IMR-90 (cell line): ENCODE measurements at regions not wholly inside any gene's neighbourhood (a gene's known extent, or its start where the extent isn't known, plus 50 kb on each side); places are given as distances from the start of the nearest gene placed in this dataset.

ENCODE experiments used
- ATAC-seq: fragments of 200-7000 bp; cut with Tn5 transposase; 2 replicates; pipeline ENCODE4 v1.9.1; 2020; ENCODE audit warnings: low read depth, mild to moderate bottlenecking, moderate library complexity
- BruUV-seq: library from RNA; stranded (reverse); fragments of 400-500 nt; replicated peaks from 2 replicates; lab custom pipeline; 2021; lab: Mats Ljungman, UMichigan
- CTCF ChIA-PET: fragments of 300-600 bp; formaldehyde crosslinking; extraction: SDS; loops from one replicate; lab custom pipeline; 2021; ENCODE audit warnings: antibody characterized with exemption; lab: Yijun Ruan, JAX
- POLR2A ChIA-PET: fragments of 300-600 bp; sonication (Branson Sonifier 250); formaldehyde crosslinking; loops from one replicate; lab custom pipeline; 2022; ENCODE audit warnings: antibody characterized with exemption; ENCODE audit not compliant: unreplicated experiment; lab: Charles Lee
- DNase-seq: peaks from one replicate; pipeline ENCODE4 v3.0.0; 2013
- H2AFZ ChIP-seq: replicated peaks from 2 replicates; pipeline ENCODE3; 2013; ENCODE audit warnings: low read length, mild to moderate bottlenecking; ENCODE audit not compliant: poor library complexity
- H2AK5ac ChIP-seq: 2 replicates; pipeline ENCODE4 v1.6.1; 2013; ENCODE audit warnings: low read depth, low read length, inconsistent platforms
- H2AK9ac ChIP-seq: replicated peaks from 2 replicates; pipeline ENCODE3; 2013; ENCODE audit warnings: mild to moderate bottlenecking, low read depth, low read length, moderate library complexity; ENCODE audit not compliant: poor library complexity
- H2BK120ac ChIP-seq: 2 replicates; pipeline ENCODE4 v1.6.1; 2013; ENCODE audit warnings: low read depth, low read length, inconsistent platforms
- H2BK15ac ChIP-seq: 3 replicates; pipeline ENCODE4 v1.6.1; 2013; ENCODE audit warnings: low read depth, low read length, inconsistent platforms
- H2BK20ac ChIP-seq: 2 replicates; pipeline ENCODE4 v1.6.1; 2013; ENCODE audit warnings: low read depth, mild to moderate bottlenecking, inconsistent platforms, low read length, moderate library complexity
- H2BK5ac ChIP-seq: 2 replicates; pipeline ENCODE4 v1.6.1; 2013; ENCODE audit warnings: mild to moderate bottlenecking, low read depth, low read length, inconsistent platforms; ENCODE audit not compliant: poor library complexity, severe bottlenecking
- H3K14ac ChIP-seq: replicated peaks from 2 replicates; pipeline ENCODE4 v1.6.1; 2013; ENCODE audit warnings: low read depth, low read length, inconsistent platforms
- H3K18ac ChIP-seq: 2 replicates; pipeline ENCODE4 v1.6.1; 2013; ENCODE audit warnings: low read depth, low read length, control low read depth
- H3K23ac ChIP-seq: 2 replicates; pipeline ENCODE4 v1.6.1; 2013; ENCODE audit warnings: low read depth, low read length, inconsistent platforms
- H3K27ac ChIP-seq: 2 replicates; pipeline ENCODE4 v1.5.1; 2013; ENCODE audit warnings: mild to moderate bottlenecking, control low read depth, low read length; ENCODE audit not compliant: insufficient read depth
- H3K27me3 ChIP-seq: 2 replicates; pipeline ENCODE4 v1.6.1; 2013; ENCODE audit warnings: low read length; ENCODE audit not compliant: control insufficient read depth, insufficient read depth
- H3K36me3 ChIP-seq: 2 replicates; pipeline ENCODE4 v1.6.1; 2013; ENCODE audit warnings: low read length, mixed read lengths; ENCODE audit not compliant: control insufficient read depth, insufficient read depth
- H3K4ac ChIP-seq: 2 replicates; pipeline ENCODE4 v1.6.1; 2013; ENCODE audit warnings: low read depth, low read length, inconsistent platforms
- H3K4me1 ChIP-seq: 2 replicates; pipeline ENCODE4 v1.6.1; 2013; ENCODE audit warnings: low read length, mixed read lengths; ENCODE audit not compliant: control insufficient read depth, insufficient read depth
- H3K4me2 ChIP-seq: 2 replicates; pipeline ENCODE4 v1.6.1; 2013; ENCODE audit warnings: low read depth, mild to moderate bottlenecking, control low read depth, low read length, moderate library complexity
- H3K4me3 ChIP-seq: 2 replicates; pipeline ENCODE4 v1.5.1; 2013; ENCODE audit warnings: low read depth, mild to moderate bottlenecking, control low read depth, low read length, moderate library complexity; ENCODE audit not compliant: insufficient read depth
- H3K56ac ChIP-seq: 2 replicates; pipeline ENCODE4 v1.6.1; 2013; ENCODE audit warnings: low read length, inconsistent platforms; ENCODE audit not compliant: insufficient read depth; ENCODE audit errors: extremely low read depth
- H3K79me1 ChIP-seq, 2 experiments: 2 replicates each; pipeline ENCODE4 v1.6.1; 2013; ENCODE audit warnings: low read length in 2 of 2, inconsistent platforms in 1 of 2, low read depth in 1 of 2
- H3K9ac ChIP-seq: 2 replicates; pipeline ENCODE4 v1.6.1; 2013; ENCODE audit warnings: low read depth, low read length, control low read depth
- H3K9me1 ChIP-seq: 2 replicates; pipeline ENCODE4 v1.6.1; 2013; ENCODE audit warnings: low read length, inconsistent platforms; ENCODE audit not compliant: insufficient read depth
- H3K9me3 ChIP-seq: 2 replicates; pipeline ENCODE4 v1.6.1; 2013; ENCODE audit warnings: low read length; ENCODE audit not compliant: control insufficient read depth, insufficient read depth
- H4K20me1 ChIP-seq: 2 replicates; pipeline ENCODE4 v1.6.1; 2013; ENCODE audit warnings: low read length, inconsistent platforms; ENCODE audit not compliant: insufficient read depth
- H4K5ac ChIP-seq: 2 replicates; pipeline ENCODE4 v1.6.1; 2013; ENCODE audit warnings: mild to moderate bottlenecking, low read depth, low read length, control low read depth
- H4K8ac ChIP-seq, 2 experiments: 2 replicates each; pipeline ENCODE4 v1.6.1; 2013; ENCODE audit warnings: low read depth in 2 of 2, low read length in 2 of 2, control low read depth in 1 of 2, inconsistent platforms in 1 of 2
- H4K91ac ChIP-seq: 2 replicates; pipeline ENCODE4 v1.6.1; 2013; ENCODE audit warnings: low read depth, low read length, inconsistent platforms; ENCODE audit not compliant: insufficient read depth
- BHLHE40 ChIP-seq: fragments of 150-350 bp; IDR thresholded peaks from 2 replicates; pipeline ENCODE4 v1.6.1; 2016; ENCODE audit warnings: mild to moderate bottlenecking, low read depth, low read length
- CEBPB ChIP-seq: IDR thresholded peaks from 2 replicates; pipeline ENCODE4 v1.6.1; 2012; ENCODE audit warnings: low read depth, low read length, improper control_type of control experiment
- CHD1 ChIP-seq: IDR thresholded peaks from 2 replicates; pipeline ENCODE4 v1.6.1; 2012; ENCODE audit warnings: low read depth, low read length, improper control_type of control experiment
- FOS ChIP-seq: fragments of 150-350 bp; IDR thresholded peaks from 2 replicates; pipeline ENCODE4 v1.6.1; 2016; ENCODE audit warnings: low read depth, low read length
- MAFK ChIP-seq: IDR thresholded peaks from 2 replicates; pipeline ENCODE4 v1.6.1; 2012; ENCODE audit warnings: low read depth, low read length, improper control_type of control experiment
- MAZ ChIP-seq: IDR thresholded peaks from 2 replicates; pipeline ENCODE4 v1.6.1; 2012; ENCODE audit warnings: low read depth, mild to moderate bottlenecking, low read length, improper control_type of control experiment, moderate library complexity, borderline replicate concordance
- MXI1 ChIP-seq: IDR thresholded peaks from 2 replicates; pipeline ENCODE4 v1.6.1; 2012; ENCODE audit warnings: low read depth, mild to moderate bottlenecking, low read length, moderate library complexity, borderline replicate concordance
- NFE2L2 ChIP-seq: fragments of 150-350 bp; IDR thresholded peaks from 2 replicates; pipeline ENCODE4 v1.6.1; 2016; ENCODE audit warnings: low read depth, mild to moderate bottlenecking, low read length
- POLR2A ChIP-seq: IDR thresholded peaks from 2 replicates; pipeline ENCODE4 v1.6.1; 2012; ENCODE audit warnings: mild to moderate bottlenecking, low read depth, low read length
- RAD21 ChIP-seq: IDR thresholded peaks from 2 replicates; pipeline ENCODE4 v1.6.1; 2012; ENCODE audit warnings: low read length, improper control_type of control experiment
- RCOR1 ChIP-seq: IDR thresholded peaks from 2 replicates; pipeline ENCODE4 v1.6.1; 2012; ENCODE audit warnings: mild to moderate bottlenecking, low read length, improper control_type of control experiment; ENCODE audit not compliant: insufficient replicate concordance
- RFX5 ChIP-seq: IDR thresholded peaks from 2 replicates; pipeline ENCODE4 v1.8.0; 2012; ENCODE audit warnings: low read depth, mild to moderate bottlenecking, low read length, moderate library complexity
- SMC3 ChIP-seq: fragments of 150-350 bp; IDR thresholded peaks from 2 replicates; pipeline ENCODE4 v1.6.1; 2016; ENCODE audit warnings: low read depth, mild to moderate bottlenecking, antibody characterized with exemption, low read length, moderate library complexity
- WGBS, 2 experiments: methylation state at CpG; one replicate each; pipeline versions ENCODE4 v1.1.5 to v1.1.7; 2013; ENCODE audit warnings: missing lambda C conversion rate in 2 of 2; ENCODE audit not compliant: insufficient read length in 1 of 2; ENCODE audit errors: extremely low coverage in 2 of 2; 5-methylcytosine and 5-hydroxymethylcytosine counted together
- dilution Hi-C: fragments of 300-500 bp; cut with HindIII; formaldehyde crosslinking; loops from one replicate; pipeline ENCODE4 v1.14.3; 2018; ENCODE audit warnings: low sequenced_read_pairs; ENCODE audit not compliant: unreplicated experiment
- in situ Hi-C: fragments of 300-500 bp; cut with MboI; formaldehyde crosslinking; loops from 3 replicates; pipeline ENCODE4 v1.14.3; 2019; ENCODE audit warnings: low sequenced_read_pairs, inconsistent platforms, mixed read lengths
- intact Hi-C: fragments of 100-400 bp; cut with micrococcal nuclease; formaldehyde crosslinking; loops from 2 replicates; pipeline ENCODE4 v1.10.0; 2022
- TF ChIP-seq, protein P1 (sequence below): fragments of 150-350 bp; IDR thresholded peaks from 2 replicates; pipeline ENCODE4 v1.6.1; 2016; ENCODE audit warnings: low read depth, mild to moderate bottlenecking, low read length, moderate library complexity, borderline replicate concordance
- TF ChIP-seq, protein P2 (sequence below): fragments of 150-350 bp; IDR thresholded peaks from 2 replicates; pipeline ENCODE4 v1.6.1; 2017; ENCODE audit warnings: mild to moderate bottlenecking, antibody characterized with exemption, low read length, low read depth
- TF ChIP-seq, protein P3 (sequence below): conservative IDR thresholded peaks from 2 replicates; pipeline ENCODE4 v1.5.1; 2012; ENCODE audit warnings: mild to moderate bottlenecking, low read depth, low read length, improper control_type of control experiment

DNA sequence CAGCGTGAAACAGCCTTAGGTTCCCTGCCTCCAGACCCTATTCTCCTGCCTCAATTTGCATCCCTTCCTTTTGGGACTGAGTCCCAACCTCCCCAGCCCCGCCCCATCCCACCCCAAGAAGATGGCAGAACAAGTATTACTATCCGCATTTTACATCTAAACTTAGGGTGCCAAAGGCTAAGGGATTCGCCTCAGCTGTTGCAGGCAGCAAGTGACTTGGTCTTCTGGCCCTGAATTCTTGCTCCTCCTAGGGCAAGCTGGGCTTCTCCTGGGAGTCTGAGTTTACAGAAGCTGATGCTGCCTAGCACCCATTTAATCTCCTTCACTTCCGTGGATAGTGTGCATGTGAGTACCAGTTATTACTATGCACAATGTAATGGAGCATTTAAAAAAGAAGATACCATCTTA is 161.3 kb upstream of the NR5A2 start:
- 50% methylated on average over 4 of the region's 5 CpGs; no CpG with 5 or more reads in 1 of the 2 experiments for WGBS, 2 experiments
- H3K4me3 ChIP-seq: no peak overlapping the region
- H3K27ac ChIP-seq: no peak overlapping the region
- H2BK120ac ChIP-seq: no peak overlapping the region
- H4K20me1 ChIP-seq: no peaks in the 10 kb centered on the region
- in situ Hi-C loops (no loop called here), dilution Hi-C loops (no loop called here), intact Hi-C loops (no loop called here)
- no peaks in the 10 kb centered on the region for H3K9me3 ChIP-seq
- no TSS peak for BruUV-seq
- H3K36me3 ChIP-seq: no peaks in the 10 kb centered on the region
- no peak overlapping the region for H3K9ac ChIP-seq
- TF ChIP-seq, protein P1, sequence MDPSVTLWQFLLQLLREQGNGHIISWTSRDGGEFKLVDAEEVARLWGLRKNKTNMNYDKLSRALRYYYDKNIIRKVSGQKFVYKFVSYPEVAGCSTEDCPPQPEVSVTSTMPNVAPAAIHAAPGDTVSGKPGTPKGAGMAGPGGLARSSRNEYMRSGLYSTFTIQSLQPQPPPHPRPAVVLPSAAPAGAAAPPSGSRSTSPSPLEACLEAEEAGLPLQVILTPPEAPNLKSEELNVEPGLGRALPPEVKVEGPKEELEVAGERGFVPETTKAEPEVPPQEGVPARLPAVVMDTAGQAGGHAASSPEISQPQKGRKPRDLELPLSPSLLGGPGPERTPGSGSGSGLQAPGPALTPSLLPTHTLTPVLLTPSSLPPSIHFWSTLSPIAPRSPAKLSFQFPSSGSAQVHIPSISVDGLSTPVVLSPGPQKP: no peak
- no peak for TF ChIP-seq CHD1
- no peak for TF ChIP-seq BHLHE40
- TF ChIP-seq, protein P2, sequence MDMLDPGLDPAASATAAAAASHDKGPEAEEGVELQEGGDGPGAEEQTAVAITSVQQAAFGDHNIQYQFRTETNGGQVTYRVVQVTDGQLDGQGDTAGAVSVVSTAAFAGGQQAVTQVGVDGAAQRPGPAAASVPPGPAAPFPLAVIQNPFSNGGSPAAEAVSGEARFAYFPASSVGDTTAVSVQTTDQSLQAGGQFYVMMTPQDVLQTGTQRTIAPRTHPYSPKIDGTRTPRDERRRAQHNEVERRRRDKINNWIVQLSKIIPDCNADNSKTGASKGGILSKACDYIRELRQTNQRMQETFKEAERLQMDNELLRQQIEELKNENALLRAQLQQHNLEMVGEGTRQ: no peak
- no peak for TF ChIP-seq RFX5
- TF ChIP-seq RAD21: no peak
- TF ChIP-seq MAFK: no peak
- TF ChIP-seq MXI1: no peak
- TF ChIP-seq FOS: no peak
- no peak for TF ChIP-seq CEBPB
- TF ChIP-seq, protein P3, sequence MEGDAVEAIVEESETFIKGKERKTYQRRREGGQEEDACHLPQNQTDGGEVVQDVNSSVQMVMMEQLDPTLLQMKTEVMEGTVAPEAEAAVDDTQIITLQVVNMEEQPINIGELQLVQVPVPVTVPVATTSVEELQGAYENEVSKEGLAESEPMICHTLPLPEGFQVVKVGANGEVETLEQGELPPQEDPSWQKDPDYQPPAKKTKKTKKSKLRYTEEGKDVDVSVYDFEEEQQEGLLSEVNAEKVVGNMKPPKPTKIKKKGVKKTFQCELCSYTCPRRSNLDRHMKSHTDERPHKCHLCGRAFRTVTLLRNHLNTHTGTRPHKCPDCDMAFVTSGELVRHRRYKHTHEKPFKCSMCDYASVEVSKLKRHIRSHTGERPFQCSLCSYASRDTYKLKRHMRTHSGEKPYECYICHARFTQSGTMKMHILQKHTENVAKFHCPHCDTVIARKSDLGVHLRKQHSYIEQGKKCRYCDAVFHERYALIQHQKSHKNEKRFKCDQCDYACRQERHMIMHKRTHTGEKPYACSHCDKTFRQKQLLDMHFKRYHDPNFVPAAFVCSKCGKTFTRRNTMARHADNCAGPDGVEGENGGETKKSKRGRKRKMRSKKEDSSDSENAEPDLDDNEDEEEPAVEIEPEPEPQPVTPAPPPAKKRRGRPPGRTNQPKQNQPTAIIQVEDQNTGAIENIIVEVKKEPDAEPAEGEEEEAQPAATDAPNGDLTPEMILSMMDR: no peak
- no peak for TF ChIP-seq POLR2A
- no peak for TF ChIP-seq SMC3
- no peak for TF ChIP-seq NFE2L2
- no peak for TF ChIP-seq MAZ
- TF ChIP-seq RCOR1: no peak
- no peak overlapping the region for H4K5ac ChIP-seq
- H4K91ac ChIP-seq: no peak overlapping the region
- H3K79me1 ChIP-seq: no peaks in the 10 kb centered on the region
- no peak overlapping the region for H2BK20ac ChIP-seq
- no peak overlapping the region for H3K23ac ChIP-seq
- ATAC-seq: no peak
- H3K27me3 ChIP-seq: no peaks in the 10 kb centered on the region
- no peak overlapping the region for H2BK5ac ChIP-seq
- no peak overlapping the region for H3K56ac ChIP-seq
- POLR2A ChIA-PET: no interaction called here
- no peak overlapping the region for H3K18ac ChIP-seq
- no peak overlapping the region for H2AK9ac ChIP-seq
- no peak overlapping the region for H3K4ac ChIP-seq
- H2BK15ac ChIP-seq: no peak overlapping the region
- H4K8ac ChIP-seq: no peak overlapping the region; a peak in 1 of 4 replicates
- H3K4me2 ChIP-seq: no peak overlapping the region
- no peak overlapping the region for H2AFZ ChIP-seq
- H3K14ac ChIP-seq: 0 out of 2 replicates have a peak overlapping the region, but pooled peaks have one; percentile 50
- H3K4me1 ChIP-seq: peaks cover 2% of the 10 kb centered on the region; the same call in 1 of the 2 replicates
- CTCF ChIA-PET: no interaction called here
- no peaks in the 10 kb centered on the region for H3K9me1 ChIP-seq
- no peak for DNase-seq
- H2AK5ac ChIP-seq: no peak overlapping the region
